Panc1 (cell line): ENCODE measurements at regions not wholly inside any gene's neighbourhood (a gene's known extent, or its start where the extent isn't known, plus 50 kb on each side); places are given as distances from the start of the nearest gene placed in this dataset.

Experiments
- CTCF ChIP-seq: fragments of 450-650 bp; IDR thresholded peaks from 2 replicates; pipeline ENCODE4 v1.5.1; 2017; ENCODE audit warnings: mild to moderate bottlenecking
- POLR2AphosphoS5 ChIP-seq: IDR thresholded peaks from 2 replicates; pipeline ENCODE4 v1.6.1; 2012; ENCODE audit warnings: mild to moderate bottlenecking, low read depth, low read length, moderate library complexity

- TF ChIP-seq CTCF (no peak), POLR2AphosphoS5 (no peak)
These were observed 279.4 kb downstream of the WNT5A start for GRCh38 chr3:55207744-55208143.
